IPS-NIHi11 (cell line): ENCODE measurements at regions not wholly inside any gene's neighbourhood (a gene's known extent, or its start where the extent isn't known, plus 50 kb on each side); places are given as distances from the start of the nearest gene placed in this dataset.
"Not testable (repeated sequence)": the region's sequence is repeated elsewhere in the genome, so short reads cannot be mapped to it uniquely, and the experiment has no call there.

ENCODE experiments used
- DNase-seq: peaks from one replicate; pipeline ENCODE4 v3.0.0; 2012; ENCODE audit warnings: mixed read lengths, low spot score

GRCh38 chr20:16864069-16864468 is 115.9 kb downstream of the OTOR start:
- no peak for DNase-seq

- no peak for DNase-seq
Observed at GRCh38 chr20:16864963-16865362, 116.8 kb downstream of the OTOR start.

- DNase-seq, result no peak
Observed at GRCh38 chr20:16865406-16865805, 117.2 kb downstream of the OTOR start.

DNA sequence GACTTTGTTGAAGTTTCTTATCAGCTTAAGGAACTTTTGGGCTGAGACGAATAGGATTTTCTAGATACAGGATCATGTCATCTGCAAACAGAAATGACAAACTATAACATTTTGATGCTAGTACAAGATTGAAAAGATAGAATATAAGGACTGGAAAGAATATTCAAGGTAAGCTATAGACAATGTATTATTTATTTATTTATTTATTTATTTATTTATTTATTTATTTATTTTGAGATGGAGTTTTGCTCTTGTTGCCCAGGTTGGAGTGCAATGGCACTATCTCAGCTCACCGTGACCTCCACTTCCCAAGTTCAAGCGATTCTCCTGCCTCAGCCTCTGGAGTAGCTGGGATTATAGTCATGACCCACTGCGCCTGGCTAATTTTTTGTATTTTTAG is 125.0 kb downstream of the OTOR start:
- not testable (repeated sequence) for DNase-seq

GRCh38 chr20:16877053-16877554 is 128.9 kb downstream of the OTOR start:
- no peak for DNase-seq

- DNase-seq, result no peak
Observed at GRCh38 chr20:16885746-16886145, 137.6 kb downstream of the OTOR start.

DNA sequence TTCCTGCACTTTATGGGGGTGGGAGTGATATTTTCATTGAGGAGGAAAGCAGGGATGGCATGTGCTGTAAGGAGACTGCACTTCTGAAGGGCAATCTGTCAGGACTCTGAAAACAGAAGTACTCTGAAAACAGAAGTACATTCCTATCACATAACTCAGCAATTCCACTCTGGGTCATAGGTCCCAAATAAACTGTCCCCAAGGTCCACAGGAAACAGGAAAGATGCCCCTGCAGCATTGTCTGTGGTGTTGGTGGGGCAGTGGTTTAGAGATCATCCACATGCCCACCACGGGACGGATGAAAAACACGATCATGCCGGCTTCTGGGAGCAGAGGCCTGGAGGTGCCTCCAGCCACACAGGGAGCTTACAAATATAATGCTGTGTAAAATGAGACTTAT is 150.3 kb downstream of the OTOR start:
- no peak for DNase-seq

- no peak for DNase-seq
Observed at GRCh38 chr20:16902662-16903061, 154.5 kb downstream of the OTOR start.

DNA sequence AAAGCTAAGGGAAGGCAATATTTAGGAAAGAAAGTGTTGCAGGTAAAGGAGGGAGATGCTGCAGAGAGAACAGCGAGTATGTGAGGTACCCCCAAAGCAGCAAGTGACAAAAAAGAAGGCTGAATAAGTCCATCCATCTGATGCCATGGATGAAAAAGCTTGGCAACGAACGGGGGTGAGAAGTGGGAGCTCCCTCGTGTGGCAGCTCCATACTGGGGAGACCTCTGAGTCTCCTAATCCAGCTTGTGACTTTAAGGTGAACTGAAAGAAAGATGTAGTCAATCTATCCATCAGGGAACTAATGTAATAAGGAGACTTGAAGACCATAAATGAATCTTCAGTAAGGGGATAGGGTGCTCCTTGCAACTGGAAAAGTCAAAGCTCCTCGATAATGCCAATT is 156.6 kb downstream of the OTOR start:
- DNase-seq, result no peak

GRCh38 chr20:16914277-16914676 is 166.1 kb downstream of the OTOR start:
- no peak for DNase-seq

- no peak for DNase-seq
Observed at GRCh38 chr20:16916165-16916564, 168.0 kb downstream of the OTOR start.

DNA sequence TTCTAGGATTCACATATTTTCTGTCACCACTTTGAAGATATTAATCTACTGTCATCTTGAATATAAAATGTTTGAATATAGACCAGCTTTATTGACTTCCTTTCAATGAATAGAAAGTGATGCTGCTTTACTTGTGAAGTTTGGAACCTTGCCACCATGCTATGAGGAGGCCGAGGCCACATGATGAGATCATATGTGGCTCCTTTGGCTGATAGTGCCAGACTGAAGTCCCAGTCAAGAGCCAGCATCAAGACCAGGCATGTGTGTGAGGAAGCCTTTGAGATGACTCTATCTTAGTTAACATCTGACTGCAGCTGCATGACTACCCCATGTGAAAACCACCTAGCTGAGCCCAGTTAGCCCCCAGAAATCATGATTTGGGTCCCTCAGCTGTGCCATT is 169.5 kb downstream of the OTOR start:
- no peak for DNase-seq

DNA sequence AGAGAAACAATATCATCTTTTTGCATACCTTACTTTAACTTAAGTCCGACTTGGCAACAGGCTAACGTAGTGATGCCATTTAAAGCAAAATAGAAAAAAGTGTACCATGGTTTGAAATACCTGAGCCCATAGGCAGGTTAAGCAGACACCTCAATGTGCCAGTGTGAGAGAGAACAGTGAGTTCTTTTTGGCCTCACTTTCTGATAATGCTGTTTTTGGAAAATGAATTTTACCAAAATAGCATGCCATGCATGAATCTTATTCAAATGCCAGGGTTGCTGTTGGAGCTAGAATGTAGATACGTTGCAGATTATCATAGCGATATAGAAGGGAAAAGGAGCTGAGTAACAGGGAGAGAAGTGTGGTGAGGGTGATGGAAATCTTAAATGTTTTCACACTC is 170.2 kb downstream of the OTOR start:
- no peak for DNase-seq

DNA sequence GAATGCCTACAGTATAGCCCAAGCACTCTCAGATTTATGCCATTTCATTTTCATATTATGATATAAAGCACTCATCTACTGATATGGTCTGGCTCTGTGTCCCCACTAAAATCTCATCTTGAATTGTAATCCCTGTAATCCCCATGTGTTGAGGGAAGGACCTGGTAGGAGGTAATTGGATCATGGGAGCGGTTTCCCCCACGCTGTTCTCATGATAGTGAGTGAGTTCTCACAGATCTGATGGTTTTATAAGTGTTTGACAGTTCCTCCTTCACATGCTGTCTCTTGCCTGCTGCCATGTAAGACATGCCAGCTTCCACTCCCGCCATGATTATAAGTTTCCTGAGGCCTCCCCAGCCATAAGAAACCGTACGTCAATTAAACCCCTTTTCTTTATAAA is 171.7 kb downstream of the OTOR start:
- no peak for DNase-seq

DNA sequence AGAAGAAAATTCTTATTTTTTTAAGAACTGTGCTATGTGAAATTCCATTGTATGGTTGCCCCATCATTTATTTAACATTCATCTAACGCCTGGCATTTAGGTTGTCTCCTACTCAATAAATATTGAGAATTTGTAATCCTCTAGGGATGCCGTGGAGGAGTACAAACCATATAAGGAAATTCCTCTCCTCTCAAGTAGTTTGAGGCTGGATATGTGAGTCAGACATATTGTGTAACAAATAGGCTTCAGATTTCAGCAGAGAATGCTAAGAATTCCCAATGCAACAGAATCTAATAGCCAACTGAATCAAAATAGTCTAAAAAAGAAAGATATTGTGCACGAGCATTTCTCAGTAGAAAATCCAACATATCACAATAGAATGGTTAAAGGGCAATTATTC is 174.7 kb downstream of the OTOR start:
- peak; percentile 23 for DNase-seq

DNA sequence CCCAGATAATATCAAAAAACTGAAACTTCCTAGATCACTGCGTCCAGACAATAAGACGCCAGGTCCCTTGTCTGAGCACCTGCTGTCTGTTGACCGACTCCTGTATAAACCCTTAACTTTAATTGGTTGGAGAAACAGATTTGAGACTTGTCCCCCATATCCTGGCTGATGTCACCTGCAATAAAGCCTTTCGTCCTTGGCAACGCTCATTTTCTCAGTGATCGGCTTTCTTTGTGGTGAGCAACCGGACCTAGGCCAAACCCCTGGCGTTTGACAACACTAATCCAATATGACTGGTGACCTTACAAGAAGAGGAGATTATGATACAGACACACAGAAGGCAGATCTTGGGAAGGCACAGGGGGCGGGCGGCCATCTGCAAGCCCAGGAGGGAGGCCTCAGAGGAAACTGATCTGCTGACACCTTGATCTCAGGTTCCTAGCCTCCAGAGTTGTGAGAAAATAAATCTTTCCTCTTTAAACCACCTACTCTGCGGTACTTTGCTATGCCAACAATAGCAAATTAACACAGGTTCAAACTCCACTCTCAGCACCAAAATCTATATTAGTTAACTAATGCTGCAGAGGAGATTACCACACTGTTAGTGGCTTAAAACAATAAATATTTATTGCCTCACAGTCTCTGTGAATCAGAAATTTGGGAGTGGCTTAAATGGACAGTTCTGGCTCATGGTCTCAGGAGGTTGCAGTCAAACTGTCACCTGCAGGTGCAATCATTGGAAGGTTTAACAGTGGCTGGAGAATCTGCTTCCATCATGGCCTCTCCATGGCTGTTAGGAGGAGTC is 178.7 kb downstream of the OTOR start:
- no peak for DNase-seq

GRCh38 chr20:16929756-16930155 is 181.6 kb downstream of the OTOR start:
- no peak for DNase-seq

- DNase-seq, result no peak
Observed at GRCh38 chr20:16930656-16931055, 182.5 kb downstream of the OTOR start.

DNA sequence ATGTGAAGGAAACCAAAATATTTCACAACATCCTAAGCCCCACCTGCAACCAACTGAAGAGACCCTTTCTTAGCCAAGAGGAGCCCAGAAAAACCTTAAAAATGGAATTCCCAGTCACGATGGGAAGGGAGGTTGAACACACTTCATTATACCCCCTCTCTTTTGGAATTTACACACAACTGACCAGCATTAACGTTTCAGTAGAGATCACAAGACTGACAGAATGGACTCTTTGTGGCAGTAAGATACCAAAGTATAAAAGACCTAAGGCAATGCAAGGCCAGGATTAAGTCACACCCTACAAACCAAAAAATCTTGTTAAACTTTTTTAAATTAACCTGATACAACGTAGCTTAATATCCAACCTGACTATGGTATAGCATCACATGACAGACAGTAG is 190.9 kb downstream of the OTOR start:
- DNase-seq, result no peak

- no peak for DNase-seq
Observed at GRCh38 chr20:16940701-16941100, 192.5 kb downstream of the OTOR start.

DNA sequence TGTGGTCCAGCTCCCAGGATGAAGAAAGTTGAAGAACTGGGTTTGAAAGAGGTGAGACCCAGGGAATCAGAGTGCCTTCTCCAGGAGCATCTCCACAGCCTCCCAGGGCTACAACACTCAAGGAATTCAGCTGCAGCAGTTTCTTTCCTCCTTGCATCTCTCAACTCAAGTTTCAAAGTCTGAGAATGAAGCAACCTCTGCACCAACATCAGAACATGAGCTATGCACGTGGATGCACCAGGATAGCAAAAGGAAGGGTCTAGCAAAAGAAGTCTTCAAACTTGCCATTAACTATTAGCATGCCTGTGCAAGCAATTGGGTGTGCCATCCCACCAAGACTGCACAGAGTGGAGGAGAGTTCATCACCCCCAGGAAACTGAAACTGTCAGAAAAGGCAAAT is 193.9 kb downstream of the OTOR start:
- no peak for DNase-seq

GRCh38 chr20:16942756-16943155 is 194.6 kb downstream of the OTOR start:
- DNase-seq, result no peak

- no peak for DNase-seq
Observed at GRCh38 chr20:16944745-16945144, 196.6 kb downstream of the OTOR start.

GRCh38 chr20:16945619-16946018 is 197.5 kb downstream of the OTOR start:
- no peak for DNase-seq
